GM23338 (cell line): ENCODE measurements at regions not wholly inside any gene's neighbourhood (a gene's known extent, or its start where the extent isn't known, plus 50 kb on each side); places are given as distances from the start of the nearest gene placed in this dataset.
A peak's percentile ranks its signal among the peaks of the same experiment; 100 is the strongest.

Source experiments
- ATAC-seq: fragments of 200-7000 bp; cut with Tn5 transposase; 3 replicates; pipeline ENCODE4 v1.9.1; 2020
- DNase-seq: peaks from one replicate; pipeline ENCODE4 v3.0.0-alpha.2; 2015; ENCODE audit warnings: low spot score
- H2AFZ ChIP-seq: fragments of 200-600 bp; sonication (generic); 2 replicates; pipeline ENCODE4 v1.8.0; 2016; ENCODE audit warnings: antibody characterized with exemption, mild to moderate bottlenecking, moderate library complexity
- H3F3A ChIP-seq: fragments of 200-600 bp; sonication (generic); replicated peaks from 2 replicates; pipeline ENCODE4 v1.8.0; 2017; ENCODE audit warnings: antibody characterized with exemption, mixed run types, low read depth
- H3K27ac ChIP-seq: fragments of 200-600 bp; sonication (generic); 2 replicates; pipeline ENCODE4 v1.6.1; 2016; ENCODE audit warnings: low read depth
- H3K27me3 ChIP-seq: fragments of 200-600 bp; sonication (generic); 2 replicates; pipeline ENCODE4 v1.8.0; 2016; ENCODE audit warnings: mild to moderate bottlenecking, mixed run types, moderate library complexity; ENCODE audit not compliant: insufficient read depth
- H3K36me3 ChIP-seq: fragments of 200-600 bp; sonication (generic); 2 replicates; pipeline ENCODE4 v1.8.0; 2016; ENCODE audit warnings: mild to moderate bottlenecking; ENCODE audit not compliant: insufficient read depth
- H3K4me1 ChIP-seq: fragments of 200-600 bp; sonication (generic); 2 replicates; pipeline ENCODE4 v1.8.0; 2016; ENCODE audit warnings: mild to moderate bottlenecking, moderate library complexity; ENCODE audit not compliant: insufficient read depth
- H3K4me2 ChIP-seq: fragments of 200-600 bp; sonication (generic); 2 replicates; pipeline ENCODE4 v1.7.1; 2017; ENCODE audit warnings: mixed run types
- H3K4me3 ChIP-seq: fragments of 200-600 bp; sonication (generic); 2 replicates; pipeline ENCODE4 v1.6.1; 2016; ENCODE audit warnings: mixed run types
- H3K79me2 ChIP-seq: fragments of 200-600 bp; sonication (generic); replicated peaks from 2 replicates; pipeline ENCODE4 v1.8.0; 2017; ENCODE audit warnings: mild to moderate bottlenecking; ENCODE audit not compliant: insufficient read depth
- H3K9me2 ChIP-seq: fragments of 200-600 bp; sonication (generic); 2 replicates; pipeline ENCODE4 v1.8.0; 2017; ENCODE audit not compliant: insufficient read depth
- H4K20me1 ChIP-seq: fragments of 200-600 bp; sonication (generic); replicated peaks from 2 replicates; pipeline ENCODE4 v1.8.0; 2017; ENCODE audit warnings: mild to moderate bottlenecking; ENCODE audit not compliant: insufficient read depth
- H3K27ac Mint-ChIP-seq: 2 replicates; pipeline ENCODE4 v1.8.0; 2020; ENCODE audit warnings: inconsistent platforms, mild to moderate bottlenecking, moderate library complexity, mixed read lengths
- H3K27me3 Mint-ChIP-seq: 3 replicates; pipeline ENCODE4 v1.8.0; 2022; ENCODE audit warnings: low read depth, mild to moderate bottlenecking, moderate library complexity, mixed read lengths, inconsistent platforms; ENCODE audit not compliant: insufficient read depth, poor library complexity
- H3K36me3 Mint-ChIP-seq: 3 replicates; pipeline ENCODE4 v1.8.0; 2021; ENCODE audit warnings: low read depth, mild to moderate bottlenecking, inconsistent platforms, moderate library complexity, mixed read lengths
- H3K4me1 Mint-ChIP-seq: 3 replicates; pipeline ENCODE4 v1.8.0; 2020; ENCODE audit warnings: mild to moderate bottlenecking, inconsistent platforms, mixed read lengths
- H3K4me3 Mint-ChIP-seq: 3 replicates; pipeline ENCODE4 v1.8.0; 2021; ENCODE audit warnings: moderate library complexity, mild to moderate bottlenecking, inconsistent platforms, mixed read lengths
- H3K9me3 Mint-ChIP-seq: 3 replicates; pipeline ENCODE4 v1.8.0; 2020; ENCODE audit warnings: moderate library complexity, mild to moderate bottlenecking, inconsistent platforms, mixed read lengths
- CTCF ChIP-seq, 2 experiments: fragments of 200-600 bp in 1 of 2; sonication (generic) in 1 of 2; conservative IDR thresholded peaks; 2 replicates each; pipeline versions ENCODE4 v1.5.1 to v1.6.1; 2016 to 2017; ENCODE audit warnings: antibody characterized with exemption in 2 of 2, low read depth in 2 of 2, mild to moderate bottlenecking in 2 of 2, moderate library complexity in 1 of 2
- POLR2AphosphoS5 ChIP-seq: IDR thresholded peaks from 2 replicates; pipeline ENCODE4 v1.6.1; 2016; ENCODE audit warnings: antibody characterized with exemption, low read depth
- REST ChIP-seq: IDR thresholded peaks from one replicate; pipeline ENCODE4 v1.6.1; 2018; ENCODE audit warnings: antibody characterized with exemption; ENCODE audit not compliant: unreplicated experiment
- STAT1 ChIP-seq: IDR thresholded peaks from one replicate; pipeline ENCODE4 v1.6.1; 2016; ENCODE audit warnings: antibody characterized with exemption; ENCODE audit not compliant: unreplicated experiment
- ZNF114 ChIP-seq: fragments of 250-450 bp; sonication (Bioruptor Pico); IDR thresholded peaks from 2 replicates; pipeline ENCODE4 v1.5.0; 2020; ENCODE audit warnings: mild to moderate bottlenecking, moderate library complexity
- ZNF462 ChIP-seq: fragments of 250-450 bp; sonication (Bioruptor Pico); IDR thresholded peaks from 2 replicates; pipeline ENCODE4 v1.5.0; 2020; ENCODE audit warnings: mild to moderate bottlenecking, moderate library complexity

GRCh38 chr3:76873532-76874242 is 166.2 kb upstream of the ROBO2 start:
- Mint-ChIP-seq H3K4me3 (no peak overlapping the region), H3K4me1 (peaks cover 3% of the 10 kb centered on the region; the same call in 1 of the 3 replicates), H3K27ac (no peak overlapping the region), H3K36me3 (no peaks in the 10 kb centered on the region; the same call in 2 of the 3 replicates), H3K27me3 (no peaks in the 10 kb centered on the region), H3K9me3 (no peaks in the 10 kb centered on the region)
- Histone ChIP-seq H3K79me2 (no peaks in the 10 kb centered on the region), H3K9me2 (0 out of 2 replicates have a peak, but pooled peaks cover 6% of the 10 kb centered on the region), H4K20me1 (no peaks in the 10 kb centered on the region), H2AFZ (no peak overlapping the region), H3K36me3 (no peaks in the 10 kb centered on the region), H3K4me1 (no peaks in the 10 kb centered on the region), H3K4me2 (no peak overlapping the region), H3K4me3 (no peak overlapping the region), H3K27me3 (no peaks in the 10 kb centered on the region), H3K27ac (peak overlapping the region; percentile 45; the same call in 1 of the 2 replicates), H3F3A (no peaks in the 10 kb centered on the region)
- DNase-seq: peak; percentile 65
- ATAC-seq: no peak
- TF ChIP-seq STAT1 (no peak), REST (no peak), ZNF114 (CRISPR knock-in tag) (no peak), CTCF (conservative IDR thresholded peaks at IDR 0.05; ENCODE audit: low read depth in 2 of 2) (no peak), ZNF462 (no peak), POLR2AphosphoS5 (no peak)
